IMR-90 (cell line): ENCODE measurements at regions not wholly inside any gene's neighbourhood (a gene's known extent, or its start where the extent isn't known, plus 50 kb on each side); places are given as distances from the start of the nearest gene placed in this dataset.

ENCODE experiments used
- ATAC-seq: fragments of 200-7000 bp; cut with Tn5 transposase; 2 replicates; pipeline ENCODE4 v1.9.1; 2020; ENCODE audit warnings: low read depth, mild to moderate bottlenecking, moderate library complexity
- BruUV-seq: library from RNA; stranded (reverse); fragments of 400-500 nt; replicated peaks from 2 replicates; lab custom pipeline; 2021; lab: Mats Ljungman, UMichigan
- CTCF ChIA-PET: fragments of 300-600 bp; formaldehyde crosslinking; extraction: SDS; loops from one replicate; lab custom pipeline; 2021; ENCODE audit warnings: antibody characterized with exemption; lab: Yijun Ruan, JAX
- POLR2A ChIA-PET: fragments of 300-600 bp; sonication (Branson Sonifier 250); formaldehyde crosslinking; loops from one replicate; lab custom pipeline; 2022; ENCODE audit warnings: antibody characterized with exemption; ENCODE audit not compliant: unreplicated experiment; lab: Charles Lee
- DNase-seq: peaks from one replicate; pipeline ENCODE4 v3.0.0; 2013
- H2AFZ ChIP-seq: replicated peaks from 2 replicates; pipeline ENCODE3; 2013; ENCODE audit warnings: low read length, mild to moderate bottlenecking; ENCODE audit not compliant: poor library complexity
- H2AK5ac ChIP-seq: 2 replicates; pipeline ENCODE4 v1.6.1; 2013; ENCODE audit warnings: low read depth, low read length, inconsistent platforms
- H2AK9ac ChIP-seq: replicated peaks from 2 replicates; pipeline ENCODE3; 2013; ENCODE audit warnings: mild to moderate bottlenecking, low read depth, low read length, moderate library complexity; ENCODE audit not compliant: poor library complexity
- H2BK120ac ChIP-seq: 2 replicates; pipeline ENCODE4 v1.6.1; 2013; ENCODE audit warnings: low read depth, low read length, inconsistent platforms
- H2BK15ac ChIP-seq: 3 replicates; pipeline ENCODE4 v1.6.1; 2013; ENCODE audit warnings: low read depth, low read length, inconsistent platforms
- H2BK20ac ChIP-seq: 2 replicates; pipeline ENCODE4 v1.6.1; 2013; ENCODE audit warnings: low read depth, mild to moderate bottlenecking, inconsistent platforms, low read length, moderate library complexity
- H2BK5ac ChIP-seq: 2 replicates; pipeline ENCODE4 v1.6.1; 2013; ENCODE audit warnings: mild to moderate bottlenecking, low read depth, low read length, inconsistent platforms; ENCODE audit not compliant: poor library complexity, severe bottlenecking
- H3K14ac ChIP-seq: replicated peaks from 2 replicates; pipeline ENCODE4 v1.6.1; 2013; ENCODE audit warnings: low read depth, low read length, inconsistent platforms
- H3K18ac ChIP-seq: 2 replicates; pipeline ENCODE4 v1.6.1; 2013; ENCODE audit warnings: low read depth, low read length, control low read depth
- H3K23ac ChIP-seq: 2 replicates; pipeline ENCODE4 v1.6.1; 2013; ENCODE audit warnings: low read depth, low read length, inconsistent platforms
- H3K27ac ChIP-seq: 2 replicates; pipeline ENCODE4 v1.5.1; 2013; ENCODE audit warnings: mild to moderate bottlenecking, control low read depth, low read length; ENCODE audit not compliant: insufficient read depth
- H3K27me3 ChIP-seq: 2 replicates; pipeline ENCODE4 v1.6.1; 2013; ENCODE audit warnings: low read length; ENCODE audit not compliant: control insufficient read depth, insufficient read depth
- H3K36me3 ChIP-seq: 2 replicates; pipeline ENCODE4 v1.6.1; 2013; ENCODE audit warnings: low read length, mixed read lengths; ENCODE audit not compliant: control insufficient read depth, insufficient read depth
- H3K4ac ChIP-seq: 2 replicates; pipeline ENCODE4 v1.6.1; 2013; ENCODE audit warnings: low read depth, low read length, inconsistent platforms
- H3K4me1 ChIP-seq: 2 replicates; pipeline ENCODE4 v1.6.1; 2013; ENCODE audit warnings: low read length, mixed read lengths; ENCODE audit not compliant: control insufficient read depth, insufficient read depth
- H3K4me2 ChIP-seq: 2 replicates; pipeline ENCODE4 v1.6.1; 2013; ENCODE audit warnings: low read depth, mild to moderate bottlenecking, control low read depth, low read length, moderate library complexity
- H3K4me3 ChIP-seq: 2 replicates; pipeline ENCODE4 v1.5.1; 2013; ENCODE audit warnings: low read depth, mild to moderate bottlenecking, control low read depth, low read length, moderate library complexity; ENCODE audit not compliant: insufficient read depth
- H3K56ac ChIP-seq: 2 replicates; pipeline ENCODE4 v1.6.1; 2013; ENCODE audit warnings: low read length, inconsistent platforms; ENCODE audit not compliant: insufficient read depth; ENCODE audit errors: extremely low read depth
- H3K79me1 ChIP-seq, 2 experiments: 2 replicates each; pipeline ENCODE4 v1.6.1; 2013; ENCODE audit warnings: low read length in 2 of 2, inconsistent platforms in 1 of 2, low read depth in 1 of 2
- H3K9ac ChIP-seq: 2 replicates; pipeline ENCODE4 v1.6.1; 2013; ENCODE audit warnings: low read depth, low read length, control low read depth
- H3K9me1 ChIP-seq: 2 replicates; pipeline ENCODE4 v1.6.1; 2013; ENCODE audit warnings: low read length, inconsistent platforms; ENCODE audit not compliant: insufficient read depth
- H3K9me3 ChIP-seq: 2 replicates; pipeline ENCODE4 v1.6.1; 2013; ENCODE audit warnings: low read length; ENCODE audit not compliant: control insufficient read depth, insufficient read depth
- H4K20me1 ChIP-seq: 2 replicates; pipeline ENCODE4 v1.6.1; 2013; ENCODE audit warnings: low read length, inconsistent platforms; ENCODE audit not compliant: insufficient read depth
- H4K5ac ChIP-seq: 2 replicates; pipeline ENCODE4 v1.6.1; 2013; ENCODE audit warnings: mild to moderate bottlenecking, low read depth, low read length, control low read depth
- H4K8ac ChIP-seq, 2 experiments: 2 replicates each; pipeline ENCODE4 v1.6.1; 2013; ENCODE audit warnings: low read depth in 2 of 2, low read length in 2 of 2, control low read depth in 1 of 2, inconsistent platforms in 1 of 2
- H4K91ac ChIP-seq: 2 replicates; pipeline ENCODE4 v1.6.1; 2013; ENCODE audit warnings: low read depth, low read length, inconsistent platforms; ENCODE audit not compliant: insufficient read depth
- BHLHE40 ChIP-seq: fragments of 150-350 bp; IDR thresholded peaks from 2 replicates; pipeline ENCODE4 v1.6.1; 2016; ENCODE audit warnings: mild to moderate bottlenecking, low read depth, low read length
- CEBPB ChIP-seq: IDR thresholded peaks from 2 replicates; pipeline ENCODE4 v1.6.1; 2012; ENCODE audit warnings: low read depth, low read length, improper control_type of control experiment
- CHD1 ChIP-seq: IDR thresholded peaks from 2 replicates; pipeline ENCODE4 v1.6.1; 2012; ENCODE audit warnings: low read depth, low read length, improper control_type of control experiment
- FOS ChIP-seq: fragments of 150-350 bp; IDR thresholded peaks from 2 replicates; pipeline ENCODE4 v1.6.1; 2016; ENCODE audit warnings: low read depth, low read length
- MAZ ChIP-seq: IDR thresholded peaks from 2 replicates; pipeline ENCODE4 v1.6.1; 2012; ENCODE audit warnings: low read depth, mild to moderate bottlenecking, low read length, improper control_type of control experiment, moderate library complexity, borderline replicate concordance
- POLR2A ChIP-seq: IDR thresholded peaks from 2 replicates; pipeline ENCODE4 v1.6.1; 2012; ENCODE audit warnings: mild to moderate bottlenecking, low read depth, low read length
- RCOR1 ChIP-seq: IDR thresholded peaks from 2 replicates; pipeline ENCODE4 v1.6.1; 2012; ENCODE audit warnings: mild to moderate bottlenecking, low read length, improper control_type of control experiment; ENCODE audit not compliant: insufficient replicate concordance
- SMC3 ChIP-seq: fragments of 150-350 bp; IDR thresholded peaks from 2 replicates; pipeline ENCODE4 v1.6.1; 2016; ENCODE audit warnings: low read depth, mild to moderate bottlenecking, antibody characterized with exemption, low read length, moderate library complexity
- WGBS, 2 experiments: methylation state at CpG; one replicate each; pipeline versions ENCODE4 v1.1.5 to v1.1.7; 2013; ENCODE audit warnings: missing lambda C conversion rate in 2 of 2; ENCODE audit not compliant: insufficient read length in 1 of 2; ENCODE audit errors: extremely low coverage in 2 of 2; 5-methylcytosine and 5-hydroxymethylcytosine counted together
- dilution Hi-C: fragments of 300-500 bp; cut with HindIII; formaldehyde crosslinking; loops from one replicate; pipeline ENCODE4 v1.14.3; 2018; ENCODE audit warnings: low sequenced_read_pairs; ENCODE audit not compliant: unreplicated experiment
- in situ Hi-C: fragments of 300-500 bp; cut with MboI; formaldehyde crosslinking; loops from 3 replicates; pipeline ENCODE4 v1.14.3; 2019; ENCODE audit warnings: low sequenced_read_pairs, inconsistent platforms, mixed read lengths
- intact Hi-C: fragments of 100-400 bp; cut with micrococcal nuclease; formaldehyde crosslinking; loops from 2 replicates; pipeline ENCODE4 v1.10.0; 2022
- TF ChIP-seq, protein P1 (sequence below): fragments of 150-350 bp; IDR thresholded peaks from 2 replicates; pipeline ENCODE4 v1.6.1; 2016; ENCODE audit warnings: low read depth, mild to moderate bottlenecking, low read length, moderate library complexity, borderline replicate concordance
- TF ChIP-seq, protein P2 (sequence below): conservative IDR thresholded peaks from 2 replicates; pipeline ENCODE4 v1.5.1; 2012; ENCODE audit warnings: mild to moderate bottlenecking, low read depth, low read length, improper control_type of control experiment

DNA sequence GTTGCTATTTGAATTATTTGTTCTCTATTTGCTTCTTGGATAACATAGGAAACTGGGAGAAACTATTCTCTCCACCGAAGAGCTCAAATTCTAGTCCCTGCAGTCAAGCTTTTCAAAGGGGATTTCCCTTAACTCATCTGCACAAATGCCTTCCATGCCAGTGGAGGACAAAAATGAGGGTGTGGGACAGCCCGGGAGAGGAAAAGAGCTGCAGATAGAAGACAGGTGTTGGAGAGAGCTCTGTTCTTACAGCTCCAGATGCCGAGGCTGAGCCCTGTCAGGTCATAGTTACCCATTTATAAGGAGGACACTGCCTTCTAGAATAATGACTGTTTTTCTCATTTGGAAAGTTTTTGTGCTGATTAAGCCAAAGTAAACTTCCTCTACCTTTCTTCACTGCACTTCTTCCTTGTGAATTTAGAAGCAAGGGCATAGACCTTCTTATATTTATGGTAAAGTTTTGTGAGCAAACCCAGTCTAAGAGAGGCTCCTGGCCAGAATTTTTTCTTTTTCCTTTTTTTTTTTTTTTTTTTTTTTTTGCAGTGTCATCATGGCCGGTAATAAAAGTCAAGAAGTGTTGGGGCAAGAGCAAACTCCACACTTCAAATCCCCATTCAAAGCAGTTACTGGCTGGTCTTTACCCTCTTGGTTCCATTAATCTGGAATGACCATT is 177.2 kb downstream of the ABCC12 start:
- Histone ChIP-seq H3K9ac (no peak overlapping the region), H2AFZ (no peak overlapping the region), H2AK5ac (no peak overlapping the region), H3K4me2 (no peak overlapping the region), H3K27ac (no peak overlapping the region), H3K79me1 (no peaks in the 10 kb centered on the region), H2BK5ac (no peak overlapping the region), H2BK20ac (no peak overlapping the region), H3K36me3 (no peaks in the 10 kb centered on the region), H3K9me1 (no peaks in the 10 kb centered on the region), H4K20me1 (no peaks in the 10 kb centered on the region; the same call in 1 of the 2 replicates), H2BK15ac (no peak overlapping the region), H3K4ac (no peak overlapping the region), H3K27me3 (peaks cover 5% of the 10 kb centered on the region), H3K4me3 (no peak overlapping the region), H3K4me1 (no peaks in the 10 kb centered on the region), H2AK9ac (no peak overlapping the region), H4K5ac (no peak overlapping the region), H3K9me3 (no peaks in the 10 kb centered on the region), H3K56ac (no peak overlapping the region), H3K18ac (no peak overlapping the region), H2BK120ac (no peak overlapping the region), H4K91ac (no peak overlapping the region), H4K8ac (no peak overlapping the region), H3K14ac (no peak overlapping the region), H3K23ac (no peak overlapping the region)
- ATAC-seq: no peak
- DNase-seq: no peak
- WGBS, 2 experiments: no CpG with 5 or more reads among the region's 4 CpGs
- TF ChIP-seq BHLHE40 (no peak), RCOR1 (no peak), FOS (no peak), SMC3 (no peak), POLR2A (no peak), MAZ (no peak), CEBPB (no peak), CHD1 (no peak)
- TF ChIP-seq, protein P1, sequence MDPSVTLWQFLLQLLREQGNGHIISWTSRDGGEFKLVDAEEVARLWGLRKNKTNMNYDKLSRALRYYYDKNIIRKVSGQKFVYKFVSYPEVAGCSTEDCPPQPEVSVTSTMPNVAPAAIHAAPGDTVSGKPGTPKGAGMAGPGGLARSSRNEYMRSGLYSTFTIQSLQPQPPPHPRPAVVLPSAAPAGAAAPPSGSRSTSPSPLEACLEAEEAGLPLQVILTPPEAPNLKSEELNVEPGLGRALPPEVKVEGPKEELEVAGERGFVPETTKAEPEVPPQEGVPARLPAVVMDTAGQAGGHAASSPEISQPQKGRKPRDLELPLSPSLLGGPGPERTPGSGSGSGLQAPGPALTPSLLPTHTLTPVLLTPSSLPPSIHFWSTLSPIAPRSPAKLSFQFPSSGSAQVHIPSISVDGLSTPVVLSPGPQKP: no peak
- TF ChIP-seq, protein P2, sequence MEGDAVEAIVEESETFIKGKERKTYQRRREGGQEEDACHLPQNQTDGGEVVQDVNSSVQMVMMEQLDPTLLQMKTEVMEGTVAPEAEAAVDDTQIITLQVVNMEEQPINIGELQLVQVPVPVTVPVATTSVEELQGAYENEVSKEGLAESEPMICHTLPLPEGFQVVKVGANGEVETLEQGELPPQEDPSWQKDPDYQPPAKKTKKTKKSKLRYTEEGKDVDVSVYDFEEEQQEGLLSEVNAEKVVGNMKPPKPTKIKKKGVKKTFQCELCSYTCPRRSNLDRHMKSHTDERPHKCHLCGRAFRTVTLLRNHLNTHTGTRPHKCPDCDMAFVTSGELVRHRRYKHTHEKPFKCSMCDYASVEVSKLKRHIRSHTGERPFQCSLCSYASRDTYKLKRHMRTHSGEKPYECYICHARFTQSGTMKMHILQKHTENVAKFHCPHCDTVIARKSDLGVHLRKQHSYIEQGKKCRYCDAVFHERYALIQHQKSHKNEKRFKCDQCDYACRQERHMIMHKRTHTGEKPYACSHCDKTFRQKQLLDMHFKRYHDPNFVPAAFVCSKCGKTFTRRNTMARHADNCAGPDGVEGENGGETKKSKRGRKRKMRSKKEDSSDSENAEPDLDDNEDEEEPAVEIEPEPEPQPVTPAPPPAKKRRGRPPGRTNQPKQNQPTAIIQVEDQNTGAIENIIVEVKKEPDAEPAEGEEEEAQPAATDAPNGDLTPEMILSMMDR: no peak
- dilution Hi-C loops (no loop called here), in situ Hi-C loops (no loop called here), intact Hi-C loops (no loop called here)
- ChIA-PET CTCF (interaction anchor here (1.0 kb wide), 1 partner anchor 14 kb away, joined by 4 read pairs; no protein-coding TSS in a partner anchor), POLR2A (no interaction called here)
- no TSS peak for BruUV-seq
